ENCODE measurements at regions not wholly inside any gene's neighbourhood (a gene's known extent, or its start where the extent isn't known, plus 50 kb on each side); places are given as distances from the start of the nearest gene placed in this dataset.

DNA sequence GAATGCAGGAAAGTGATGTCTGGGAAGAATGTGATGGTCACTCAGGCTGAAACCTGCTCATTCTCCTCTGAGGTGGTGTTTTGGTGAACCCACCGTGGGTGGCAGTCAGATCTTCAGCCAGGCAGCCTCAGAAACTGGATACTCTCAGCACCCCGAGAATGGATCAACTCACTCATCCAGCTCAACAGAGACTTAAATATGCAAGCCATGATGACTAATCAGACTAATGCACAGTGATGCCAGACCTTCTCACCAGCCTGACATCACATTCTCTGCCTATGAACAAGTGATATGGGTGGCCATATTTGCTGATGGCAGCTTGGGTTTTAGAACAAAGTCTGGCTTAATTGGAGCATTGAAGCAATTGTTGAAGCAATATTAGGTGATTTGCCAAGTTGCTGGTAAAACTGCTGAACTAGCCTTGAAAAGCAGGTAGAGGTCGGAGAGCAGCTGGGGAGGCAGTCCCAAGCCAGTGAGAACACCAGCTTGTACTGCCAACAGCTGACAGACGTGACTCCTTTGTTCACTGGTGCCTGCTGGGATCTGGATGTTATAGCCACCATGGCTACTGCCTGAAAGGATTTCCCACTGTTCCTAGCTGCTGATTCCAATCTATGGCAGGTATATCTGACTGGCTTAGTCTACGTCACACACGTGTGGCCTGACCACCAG, 608.1 kb downstream of the MID1IP1 start:
- H3K36me3 ChIP-seq (ENCODE audit: control insufficient read depth, insufficient read depth, low read length): no peaks in the 10 kb centered on the region
- H3K4me1 Mint-ChIP-seq (ENCODE audit: low read depth, unreplicated experiment): peaks cover 6% of the 10 kb centered on the region
- no TSS peak for BruUV-seq (replicated peaks)
- no peaks in the 10 kb centered on the region for H3K9me3 Mint-ChIP-seq (ENCODE audit: unreplicated experiment)
- ChIA-PET POLR2A (no interaction called here), CTCF (no interaction called here)
- peaks cover 5% of the 10 kb centered on the region for H3K27me3 Mint-ChIP-seq (ENCODE audit: insufficient read depth, unreplicated experiment)
- DNase-seq: no peak
- H3K4me3 ChIP-seq (ENCODE audit: low read depth, low read length): no peak overlapping the region
- H3K9me3 ChIP-seq: no peaks in the 10 kb centered on the region
- H3K27me3 ChIP-seq (replicated peaks; ENCODE audit: control insufficient read depth, insufficient read depth, low read length): no peaks in the 10 kb centered on the region
- H3K36me3 Mint-ChIP-seq (ENCODE audit: insufficient read depth, unreplicated experiment): no peaks in the 10 kb centered on the region
- no peak overlapping the region for H3K4me3 Mint-ChIP-seq (ENCODE audit: unreplicated experiment)
- H3K4me1 ChIP-seq: no peaks in the 10 kb centered on the region
- TF ChIP-seq, protein P1, sequence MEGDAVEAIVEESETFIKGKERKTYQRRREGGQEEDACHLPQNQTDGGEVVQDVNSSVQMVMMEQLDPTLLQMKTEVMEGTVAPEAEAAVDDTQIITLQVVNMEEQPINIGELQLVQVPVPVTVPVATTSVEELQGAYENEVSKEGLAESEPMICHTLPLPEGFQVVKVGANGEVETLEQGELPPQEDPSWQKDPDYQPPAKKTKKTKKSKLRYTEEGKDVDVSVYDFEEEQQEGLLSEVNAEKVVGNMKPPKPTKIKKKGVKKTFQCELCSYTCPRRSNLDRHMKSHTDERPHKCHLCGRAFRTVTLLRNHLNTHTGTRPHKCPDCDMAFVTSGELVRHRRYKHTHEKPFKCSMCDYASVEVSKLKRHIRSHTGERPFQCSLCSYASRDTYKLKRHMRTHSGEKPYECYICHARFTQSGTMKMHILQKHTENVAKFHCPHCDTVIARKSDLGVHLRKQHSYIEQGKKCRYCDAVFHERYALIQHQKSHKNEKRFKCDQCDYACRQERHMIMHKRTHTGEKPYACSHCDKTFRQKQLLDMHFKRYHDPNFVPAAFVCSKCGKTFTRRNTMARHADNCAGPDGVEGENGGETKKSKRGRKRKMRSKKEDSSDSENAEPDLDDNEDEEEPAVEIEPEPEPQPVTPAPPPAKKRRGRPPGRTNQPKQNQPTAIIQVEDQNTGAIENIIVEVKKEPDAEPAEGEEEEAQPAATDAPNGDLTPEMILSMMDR (IDR thresholded peaks at IDR 0.05; ENCODE audit: insufficient read depth in 1 of 2, low read depth in 1 of 2, low read length in 1 of 2, severe bottlenecking in 1 of 2, unreplicated experiment in 1 of 2): no peak
- intact Hi-C loops (cut with micrococcal nuclease; ENCODE audit: unreplicated experiment): no loop called here
- no peak overlapping the region for H3K27ac Mint-ChIP-seq (ENCODE audit: unreplicated experiment)

DNA sequence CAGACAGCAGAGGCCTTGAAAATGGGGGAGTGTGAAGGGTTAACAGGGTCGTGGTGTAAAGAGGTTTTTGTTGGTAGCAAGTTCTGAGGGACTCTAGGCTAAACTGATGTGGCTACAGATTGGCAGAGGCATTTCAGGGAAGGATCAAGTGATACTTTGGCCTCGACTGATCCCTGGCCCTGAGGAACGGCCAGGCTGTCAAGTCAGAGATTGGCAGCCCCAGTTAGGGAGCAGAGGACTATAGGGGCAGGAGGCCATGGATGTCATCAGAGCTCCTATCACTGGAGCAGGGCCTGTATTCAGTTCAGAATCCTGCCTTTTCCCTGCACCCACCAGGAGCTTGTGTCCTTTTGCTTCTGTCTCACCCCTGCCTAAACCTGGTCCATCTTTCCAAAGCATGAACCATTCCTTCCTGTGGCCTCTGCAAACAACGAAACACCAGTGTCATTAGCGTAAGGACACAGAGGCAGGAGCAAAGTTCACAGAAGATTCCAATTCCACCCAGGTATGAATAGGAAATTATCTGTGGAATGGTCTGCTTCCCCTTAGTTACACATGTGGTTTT, 613.1 kb downstream of the MID1IP1 start:
- peaks cover 6% of the 10 kb centered on the region for H3K4me1 Mint-ChIP-seq (ENCODE audit: low read depth, unreplicated experiment)

DNA sequence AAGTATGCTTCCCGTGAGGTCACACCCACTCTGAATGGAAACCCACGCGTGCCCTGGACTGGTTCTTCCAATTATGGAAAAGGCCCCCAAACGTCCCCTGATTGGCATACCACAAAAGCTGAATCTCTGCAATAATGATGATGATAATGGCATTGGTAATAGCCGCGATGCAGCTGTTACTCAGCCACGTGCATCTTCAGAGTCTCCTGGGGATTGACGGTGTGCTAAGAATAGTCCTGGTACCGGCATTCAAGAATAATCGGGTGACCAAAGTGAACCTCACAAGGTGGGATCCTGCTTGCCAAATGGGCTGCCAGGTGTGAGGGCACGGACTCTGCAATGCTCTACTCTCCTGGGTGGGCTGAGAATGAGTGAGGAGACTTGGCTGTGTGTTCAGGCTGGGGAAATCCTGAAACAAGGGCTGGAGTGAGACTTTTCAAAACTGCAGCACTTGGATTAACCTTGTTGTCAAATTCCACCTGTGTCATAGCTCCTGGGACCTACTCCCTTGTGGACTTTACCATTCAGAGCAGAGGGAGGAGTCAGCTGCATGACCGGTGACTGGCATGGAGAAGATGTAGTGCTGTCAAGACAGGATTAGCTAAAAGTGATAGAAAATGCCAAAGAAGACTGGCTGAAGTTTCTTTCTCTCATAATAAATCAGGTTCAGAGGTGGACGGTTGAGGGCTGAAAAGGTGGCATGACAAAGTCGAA, 615.4 kb downstream of the MID1IP1 start:
- no peaks in the 10 kb centered on the region for H3K27me3 Mint-ChIP-seq (ENCODE audit: insufficient read depth, unreplicated experiment)
- CTCF ChIA-PET: no interaction called here
- H3K4me3 ChIP-seq (ENCODE audit: low read depth, low read length): no peak overlapping the region
- no peaks in the 10 kb centered on the region for H3K9me3 Mint-ChIP-seq (ENCODE audit: unreplicated experiment)
- no peak for DNase-seq
- intact Hi-C loops (cut with micrococcal nuclease; ENCODE audit: unreplicated experiment): no loop called here
- no peaks in the 10 kb centered on the region for H3K36me3 Mint-ChIP-seq (ENCODE audit: insufficient read depth, unreplicated experiment)
- no peak overlapping the region for H3K27ac Mint-ChIP-seq (ENCODE audit: unreplicated experiment)
- H3K4me1 ChIP-seq: no peaks in the 10 kb centered on the region
- POLR2A ChIA-PET: no interaction called here
- no peaks in the 10 kb centered on the region for H3K36me3 ChIP-seq (ENCODE audit: control insufficient read depth, insufficient read depth, low read length)
- TF ChIP-seq, protein P1 (IDR thresholded peaks at IDR 0.05; ENCODE audit: insufficient read depth in 1 of 2, low read depth in 1 of 2, low read length in 1 of 2, severe bottlenecking in 1 of 2, unreplicated experiment in 1 of 2): no peak
- no peaks in the 10 kb centered on the region for H3K27me3 ChIP-seq (replicated peaks; ENCODE audit: control insufficient read depth, insufficient read depth, low read length)
- H3K9me3 ChIP-seq: no peaks in the 10 kb centered on the region
- BruUV-seq (replicated peaks): no TSS peak
- peaks cover 6% of the 10 kb centered on the region for H3K4me1 Mint-ChIP-seq (ENCODE audit: low read depth, unreplicated experiment)
- no peak overlapping the region for H3K4me3 Mint-ChIP-seq (ENCODE audit: unreplicated experiment)

More for the DNA sequence above, 613.1 kb downstream of the MID1IP1 start:
- Histone ChIP-seq H3K4me3 (ENCODE audit: low read depth, low read length) (no peak overlapping the region), H3K4me1 (no peaks in the 10 kb centered on the region), H3K27me3 (replicated peaks; ENCODE audit: control insufficient read depth, insufficient read depth, low read length) (no peaks in the 10 kb centered on the region), H3K9me3 (no peaks in the 10 kb centered on the region), H3K36me3 (ENCODE audit: control insufficient read depth, insufficient read depth, low read length) (no peaks in the 10 kb centered on the region)
- no peak overlapping the region for H3K27ac Mint-ChIP-seq (ENCODE audit: unreplicated experiment)
- CTCF ChIA-PET: no interaction called here
- intact Hi-C loops (cut with micrococcal nuclease; ENCODE audit: unreplicated experiment): no loop called here
- no TSS peak for BruUV-seq (replicated peaks)
- no peak overlapping the region for H3K4me3 Mint-ChIP-seq (ENCODE audit: unreplicated experiment)
- H3K36me3 Mint-ChIP-seq (ENCODE audit: insufficient read depth, unreplicated experiment): no peaks in the 10 kb centered on the region
- no peaks in the 10 kb centered on the region for H3K27me3 Mint-ChIP-seq (ENCODE audit: insufficient read depth, unreplicated experiment)
- no peaks in the 10 kb centered on the region for H3K9me3 Mint-ChIP-seq (ENCODE audit: unreplicated experiment)
- TF ChIP-seq, protein P1 (IDR thresholded peaks at IDR 0.05; ENCODE audit: insufficient read depth in 1 of 2, low read depth in 1 of 2, low read length in 1 of 2, severe bottlenecking in 1 of 2, unreplicated experiment in 1 of 2): no peak
- POLR2A ChIA-PET: no interaction called here
- no peak for DNase-seq

All from Caco-2 (cell line).